ENCODE measurements at regions not wholly inside any gene's neighbourhood (a gene's known extent, or its start where the extent isn't known, plus 50 kb on each side); places are given as distances from the start of the nearest gene placed in this dataset.

- H3K4me3 ChIP-seq (ENCODE audit: low read depth, low read length), result no peak overlapping the region
- TF ChIP-seq CTCF (IDR thresholded peaks at IDR 0.05; ENCODE audit: low read depth, low read length), result no peak
Observed at GRCh38 chr20:6715401-6715941, 52.0 kb upstream of the BMP2 start.

- H3K4me3 ChIP-seq (ENCODE audit: low read depth, low read length), result no peak overlapping the region
- no peak for TF ChIP-seq CTCF (IDR thresholded peaks at IDR 0.05; ENCODE audit: low read depth, low read length)
Observed at GRCh38 chr20:6714279-6714711, 53.2 kb upstream of the BMP2 start.

- H3K4me3 ChIP-seq (ENCODE audit: low read depth, low read length), result no peak overlapping the region
- no peak for TF ChIP-seq CTCF (IDR thresholded peaks at IDR 0.05; ENCODE audit: low read depth, low read length)
Observed at GRCh38 chr20:6711951-6712649, 55.4 kb upstream of the BMP2 start.

- no peak for TF ChIP-seq CTCF (IDR thresholded peaks at IDR 0.05; ENCODE audit: low read depth, low read length)
Observed at GRCh38 chr20:6709910-6710595, 57.4 kb upstream of the BMP2 start.

GRCh38 chr20:6708010-6708409, 59.5 kb upstream of the BMP2 start:
- no peak for TF ChIP-seq CTCF (IDR thresholded peaks at IDR 0.05; ENCODE audit: low read depth, low read length)
- no peak overlapping the region for H3K4me3 ChIP-seq (ENCODE audit: low read depth, low read length)

More at GRCh38 chr20:6709910-6710595, 57.4 kb upstream of the BMP2 start:
- H3K4me3 ChIP-seq (ENCODE audit: low read depth, low read length), result no peak overlapping the region

- no peak for TF ChIP-seq CTCF (IDR thresholded peaks at IDR 0.05; ENCODE audit: low read depth, low read length)
- no peak overlapping the region for H3K4me3 ChIP-seq (ENCODE audit: low read depth, low read length)
Observed at GRCh38 chr20:6707321-6707831, 60.1 kb upstream of the BMP2 start.

Data from WI38 (cell line).